K562 (cell line): ENCODE measurements at regions not wholly inside any gene's neighbourhood (a gene's known extent, or its start where the extent isn't known, plus 50 kb on each side); places are given as distances from the start of the nearest gene placed in this dataset.

Experiments
- ATAC-seq: fragments of 200-7000 bp; cut with Tn5 transposase; 3 replicates; pipeline ENCODE4 v1.9.1; 2020; ENCODE audit warnings: moderate library complexity
- BruUV-seq: library from RNA; stranded (reverse); fragments of 400-500 nt; replicated peaks from 2 replicates; lab custom pipeline; 2021; lab: Mats Ljungman, UMichigan
- CTCF ChIA-PET: fragments of 300-600 bp; formaldehyde crosslinking; extraction: SDS; loops from one replicate; lab custom pipeline; 2021; ENCODE audit warnings: low intra/inter-chr PET ratio; lab: Yijun Ruan, JAX
- POLR2A ChIA-PET: fragments of 300-600, 350-650 bp; sonication (Branson Sonifier 250); formaldehyde crosslinking; extraction: SDS; loops from one replicate; lab custom pipeline; 2021; ENCODE audit warnings: antibody characterized with exemption, inconsistent platforms; lab: Yijun Ruan, JAX
- DNase-seq, 4 experiments: peaks; one replicate each; pipeline versions ENCODE4 v3.0.0 to v3.0.0-alpha.2; 2011 to 2018; ENCODE audit warnings: low spot score in 3 of 4, mixed read lengths in 3 of 4; ENCODE audit errors: extremely low read depth in 1 of 4
- FAIRE-seq: peaks from 2 replicates; lab custom pipeline; 2011; peaks lifted over from hg19 to GRCh38; lab: Jason Lieb, UNC
- H2AFZ ChIP-seq: 2 replicates; pipeline ENCODE4 v1.6.0; 2011; ENCODE audit warnings: low read depth, low read length, control low read depth, inconsistent platforms
- H3K27ac ChIP-seq: fragments of 200-600 bp; 3 replicates; pipeline ENCODE4 v1.8.0; 2011; ENCODE audit warnings: low read depth, mild to moderate bottlenecking, control low read depth, inconsistent platforms, low read length, moderate library complexity, mixed read lengths; ENCODE audit errors: extremely low read depth
- H3K27me3 ChIP-seq, 2 experiments: fragments of 300-600 bp in 1 of 2; 2 replicates in 1 of 2; 3 replicates in 1 of 2; pipeline versions ENCODE4 v1.6.0 to v1.8.0; 2011; ENCODE audit warnings: inconsistent platforms in 2 of 2, low read length in 2 of 2, mild to moderate bottlenecking in 1 of 2, mixed read lengths in 1 of 2, moderate library complexity in 1 of 2; ENCODE audit not compliant: control insufficient read depth in 2 of 2, insufficient read depth in 2 of 2
- H3K36me3 ChIP-seq: fragments of 300-600 bp; 3 replicates; pipeline ENCODE4 v1.8.0; 2011; ENCODE audit warnings: mild to moderate bottlenecking, low read length, inconsistent platforms; ENCODE audit not compliant: control insufficient read depth, insufficient read depth
- H3K4me1 ChIP-seq, 2 experiments: fragments of 200-600 bp in 1 of 2; replicated peaks in 1 of 2; 2 replicates in 1 of 2; 3 replicates in 1 of 2; pipeline versions ENCODE4 v1.5.1 to v1.8.0; 2011; ENCODE audit warnings: inconsistent platforms in 2 of 2, low read length in 2 of 2, mild to moderate bottlenecking in 1 of 2, mixed read lengths in 1 of 2, moderate library complexity in 1 of 2; ENCODE audit not compliant: control insufficient read depth in 2 of 2, insufficient read depth in 2 of 2
- H3K4me2 ChIP-seq: 2 replicates; pipeline ENCODE4 v1.6.1; 2011; ENCODE audit warnings: low read length, control low read depth, inconsistent platforms, mixed read lengths; ENCODE audit not compliant: insufficient read depth
- H3K4me3 ChIP-seq: fragments of 200-600 bp; sonication (generic), shearing (Covaris generic); 2 replicates; pipeline ENCODE4 v1.5.1; 2016; ENCODE audit warnings: control low read depth, inconsistent platforms
- H3K79me2 ChIP-seq: fragments of 200-600 bp; 3 replicates; pipeline ENCODE4 v1.8.0; 2011; ENCODE audit warnings: low read length, inconsistent platforms; ENCODE audit not compliant: control insufficient read depth, insufficient read depth
- H3K9ac ChIP-seq, 2 experiments: 2 replicates each; pipeline versions ENCODE4 v1.6.0 to v1.6.1; 2011; ENCODE audit warnings: low read depth in 2 of 2, low read length in 2 of 2, control low read depth in 1 of 2, inconsistent platforms in 1 of 2, mild to moderate bottlenecking in 1 of 2, mixed read lengths in 1 of 2; ENCODE audit not compliant: insufficient read depth in 1 of 2
- H3K9me1 ChIP-seq: one replicate; pipeline ENCODE4 v1.6.0; 2011; ENCODE audit warnings: inconsistent platforms, mild to moderate bottlenecking, low read length, moderate library complexity; ENCODE audit not compliant: control insufficient read depth, insufficient read depth
- H3K9me3 ChIP-seq: replicated peaks from 2 replicates; pipeline ENCODE4 v1.5.1; 2011; ENCODE audit warnings: low read depth, low read length, inconsistent platforms; ENCODE audit not compliant: control insufficient read depth, insufficient read depth
- H4K20me1 ChIP-seq: replicated peaks from 2 replicates; pipeline ENCODE4 v1.6.1; 2011; ENCODE audit warnings: low read length, inconsistent platforms, mixed read lengths; ENCODE audit not compliant: control insufficient read depth, insufficient read depth
- CTBP1 ChIP-seq: fragments of 450-650 bp; IDR thresholded peaks from 2 replicates; pipeline ENCODE4 v1.6.1; 2016; ENCODE audit warnings: borderline replicate concordance
- EP400 ChIP-seq: fragments of 450-650 bp; IDR thresholded peaks from 2 replicates; pipeline ENCODE4 v1.6.1; 2017; ENCODE audit warnings: antibody characterized with exemption, mild to moderate bottlenecking, moderate library complexity
- FOXJ3 ChIP-seq: sonication (generic); formaldehyde crosslinking; IDR thresholded peaks from 2 replicates; pipeline ENCODE4 v1.4.0; 2020; ENCODE audit warnings: mild to moderate bottlenecking, missing genetic modification reagents
- MAFF ChIP-seq: IDR thresholded peaks from 2 replicates; pipeline ENCODE4 v1.6.1; 2012; ENCODE audit warnings: low read length, improper control_type of control experiment
- TAF7 ChIP-seq: fragments of 450-650 bp; IDR thresholded peaks from 2 replicates; pipeline ENCODE4 v1.6.1; 2016; ENCODE audit warnings: missing genetic modification characterization, missing compliant biosample characterization
- TBL1XR1 ChIP-seq, 2 experiments: IDR thresholded peaks; 2 replicates each; pipeline ENCODE4 v1.6.1; 2012; ENCODE audit warnings: improper control_type of control experiment in 2 of 2, low read length in 2 of 2, mild to moderate bottlenecking in 1 of 2
- ZFP1 ChIP-seq: fragments of 450-650 bp; formaldehyde crosslinking; IDR thresholded peaks from 2 replicates; pipeline ENCODE4 v1.4.0; 2020; ENCODE audit warnings: mild to moderate bottlenecking, mixed read lengths
- WGBS: fragments of 100-300 bp; shearing (Covaris generic); methylation state at CpG from one replicate; pipeline ENCODE4 v1.1.6; 2016; ENCODE audit warnings: low coverage, mixed read lengths; ENCODE audit not compliant: insufficient coverage; ENCODE audit errors: missing lambda C conversion rate; 5-methylcytosine and 5-hydroxymethylcytosine counted together
- in situ Hi-C: fragments of 300-500 bp; cut with MboI; formaldehyde crosslinking; loops from 4 replicates; pipeline ENCODE4 v1.15.0; 2018; ENCODE audit warnings: inconsistent platforms, mixed read lengths
- intact Hi-C: fragments of 100-400 bp; cut with micrococcal nuclease; formaldehyde crosslinking; loops from 2 replicates; pipeline ENCODE4 v1.14.2; 2022
- TF ChIP-seq, protein P1 (sequence below), 2 experiments: fragments of 450-650 bp in 1 of 2; sonication (generic) in 1 of 2; formaldehyde crosslinking in 1 of 2; IDR thresholded peaks; 2 replicates each; pipeline versions ENCODE4 v1.7.1 to v1.9.0; 2016 to 2022; ENCODE audit warnings: inconsistent platforms in 1 of 2, mild to moderate bottlenecking in 1 of 2, missing genetic modification reagents in 1 of 2
- TF ChIP-seq, protein P2 (sequence below): fragments of 250-450 bp; sonication (Bioruptor Pico); IDR thresholded peaks from 2 replicates; pipeline ENCODE4 v1.8.0; 2021; ENCODE audit warnings: mild to moderate bottlenecking, moderate library complexity

DNA sequence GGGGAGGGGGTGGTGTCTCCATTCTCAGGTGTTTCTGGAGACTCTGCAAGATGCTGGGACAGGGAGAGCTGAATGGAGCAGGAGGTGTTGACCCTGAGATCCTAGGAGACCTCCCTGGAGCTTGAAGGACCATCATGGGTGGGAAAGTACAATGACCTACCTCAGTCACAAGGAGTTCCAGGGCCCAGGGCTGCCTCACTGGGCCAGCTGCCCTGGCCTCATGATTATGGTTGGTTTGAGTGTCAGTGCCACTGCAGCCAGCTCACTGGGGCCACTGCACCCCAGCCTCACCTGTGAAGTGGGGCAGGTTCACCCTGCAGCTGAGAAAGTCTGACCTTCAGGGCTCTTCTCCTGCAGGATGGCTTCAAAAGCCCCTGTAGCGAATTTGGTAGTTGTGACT is 372.5 kb downstream of the IRX2 start:
- Histone ChIP-seq H3K4me3 (no peak overlapping the region), H3K9ac (no peak overlapping the region), H4K20me1 (no peaks in the 10 kb centered on the region), H3K27ac (no peak overlapping the region), H3K9me1 (no peaks in the 10 kb centered on the region), H3K4me1 (no peaks in the 10 kb centered on the region), H3K9me3 (no peaks in the 10 kb centered on the region), H3K4me2 (no peak overlapping the region), H3K27me3 (peaks cover 9 to 37% of the 10 kb centered on the region in 2 experiments; a peak in 3 of 5 replicates), H2AFZ (no peak overlapping the region), H3K79me2 (no peaks in the 10 kb centered on the region), H3K36me3 (no peaks in the 10 kb centered on the region)
- DNase-seq (no peak), FAIRE-seq (no peak), ATAC-seq (no peak)
- WGBS = 0% methylated on average over 1 of the region's 1 CpG
- BruUV-seq = no TSS peak
- intact Hi-C loops = no loop called here
- ChIA-PET CTCF (no interaction called here), POLR2A (interaction anchor here (0.6 kb wide), 2 partner anchors 669 to 1141 kb away, joined by 3 to 5 read pairs; no protein-coding TSS in a partner anchor)
- in situ Hi-C loops = no loop called here
- no peak for TF ChIP-seq TAF7
- TF ChIP-seq, protein P1, sequence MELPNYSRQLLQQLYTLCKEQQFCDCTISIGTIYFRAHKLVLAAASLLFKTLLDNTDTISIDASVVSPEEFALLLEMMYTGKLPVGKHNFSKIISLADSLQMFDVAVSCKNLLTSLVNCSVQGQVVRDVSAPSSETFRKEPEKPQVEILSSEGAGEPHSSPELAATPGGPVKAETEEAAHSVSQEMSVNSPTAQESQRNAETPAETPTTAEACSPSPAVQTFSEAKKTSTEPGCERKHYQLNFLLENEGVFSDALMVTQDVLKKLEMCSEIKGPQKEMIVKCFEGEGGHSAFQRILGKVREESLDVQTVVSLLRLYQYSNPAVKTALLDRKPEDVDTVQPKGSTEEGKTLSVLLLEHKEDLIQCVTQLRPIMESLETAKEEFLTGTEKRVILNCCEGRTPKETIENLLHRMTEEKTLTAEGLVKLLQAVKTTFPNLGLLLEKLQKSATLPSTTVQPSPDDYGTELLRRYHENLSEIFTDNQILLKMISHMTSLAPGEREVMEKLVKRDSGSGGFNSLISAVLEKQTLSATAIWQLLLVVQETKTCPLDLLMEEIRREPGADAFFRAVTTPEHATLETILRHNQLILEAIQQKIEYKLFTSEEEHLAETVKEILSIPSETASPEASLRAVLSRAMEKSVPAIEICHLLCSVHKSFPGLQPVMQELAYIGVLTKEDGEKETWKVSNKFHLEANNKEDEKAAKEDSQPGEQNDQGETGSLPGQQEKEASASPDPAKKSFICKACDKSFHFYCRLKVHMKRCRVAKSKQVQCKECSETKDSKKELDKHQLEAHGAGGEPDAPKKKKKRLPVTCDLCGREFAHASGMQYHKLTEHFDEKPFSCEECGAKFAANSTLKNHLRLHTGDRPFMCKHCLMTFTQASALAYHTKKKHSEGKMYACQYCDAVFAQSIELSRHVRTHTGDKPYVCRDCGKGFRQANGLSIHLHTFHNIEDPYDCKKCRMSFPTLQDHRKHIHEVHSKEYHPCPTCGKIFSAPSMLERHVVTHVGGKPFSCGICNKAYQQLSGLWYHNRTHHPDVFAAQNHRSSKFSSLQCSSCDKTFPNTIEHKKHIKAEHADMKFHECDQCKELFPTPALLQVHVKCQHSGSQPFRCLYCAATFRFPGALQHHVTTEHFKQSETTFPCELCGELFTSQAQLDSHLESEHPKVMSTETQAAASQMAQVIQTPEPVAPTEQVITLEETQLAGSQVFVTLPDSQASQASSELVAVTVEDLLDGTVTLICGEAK (IDR thresholded peaks at IDR 0.05) = no peak
- TF ChIP-seq, protein P1 (CRISPR knock-in tag; IDR thresholded peaks at IDR 0.05) = no peak
- TF ChIP-seq MAFF = no peak
- TF ChIP-seq ZFP1 (CRISPR knock-in tag) = no peak
- no peak for TF ChIP-seq FOXJ3 (CRISPR knock-in tag)
- TF ChIP-seq, protein P2, sequence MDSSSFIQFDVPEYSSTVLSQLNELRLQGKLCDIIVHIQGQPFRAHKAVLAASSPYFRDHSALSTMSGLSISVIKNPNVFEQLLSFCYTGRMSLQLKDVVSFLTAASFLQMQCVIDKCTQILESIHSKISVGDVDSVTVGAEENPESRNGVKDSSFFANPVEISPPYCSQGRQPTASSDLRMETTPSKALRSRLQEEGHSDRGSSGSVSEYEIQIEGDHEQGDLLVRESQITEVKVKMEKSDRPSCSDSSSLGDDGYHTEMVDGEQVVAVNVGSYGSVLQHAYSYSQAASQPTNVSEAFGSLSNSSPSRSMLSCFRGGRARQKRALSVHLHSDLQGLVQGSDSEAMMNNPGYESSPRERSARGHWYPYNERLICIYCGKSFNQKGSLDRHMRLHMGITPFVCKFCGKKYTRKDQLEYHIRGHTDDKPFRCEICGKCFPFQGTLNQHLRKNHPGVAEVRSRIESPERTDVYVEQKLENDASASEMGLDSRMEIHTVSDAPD (CRISPR knock-in tag) = no peak
- TF ChIP-seq TBL1XR1 (IDR thresholded peaks at IDR 0.05; ENCODE audit: low read length in 2 of 2) = no peak
- no peak for TF ChIP-seq CTBP1
- TF ChIP-seq EP400 = no peak
